Endothelial cell (in vitro differentiated cells): ENCODE measurements at regions not wholly inside any gene's neighbourhood (a gene's known extent, or its start where the extent isn't known, plus 50 kb on each side); places are given as distances from the start of the nearest gene placed in this dataset.

ENCODE experiments used
- DNase-seq: peaks from one replicate; pipeline ENCODE4 v3.0.0; 2021; ENCODE audit warnings: low spot score
- H3K27ac Mint-ChIP-seq: one replicate; pipeline ENCODE4 v1.8.0; 2021; ENCODE audit warnings: mixed read lengths, inconsistent platforms; ENCODE audit not compliant: unreplicated experiment
- H3K27me3 Mint-ChIP-seq: one replicate; pipeline ENCODE4 v1.8.0; 2021; ENCODE audit warnings: mild to moderate bottlenecking, moderate library complexity, mixed read lengths, inconsistent platforms; ENCODE audit not compliant: unreplicated experiment
- H3K36me3 Mint-ChIP-seq: one replicate; pipeline ENCODE4 v1.8.0; 2021; ENCODE audit warnings: mild to moderate bottlenecking, low read depth, mixed read lengths, inconsistent platforms; ENCODE audit not compliant: unreplicated experiment
- H3K4me1 Mint-ChIP-seq: one replicate; pipeline ENCODE4 v1.8.0; 2021; ENCODE audit warnings: mild to moderate bottlenecking, mixed read lengths, inconsistent platforms; ENCODE audit not compliant: unreplicated experiment
- H3K4me3 Mint-ChIP-seq: one replicate; pipeline ENCODE4 v1.8.0; 2021; ENCODE audit warnings: mild to moderate bottlenecking, mixed read lengths, inconsistent platforms; ENCODE audit not compliant: unreplicated experiment
- H3K9me3 Mint-ChIP-seq: one replicate; pipeline ENCODE4 v1.8.0; 2021; ENCODE audit warnings: mixed read lengths, inconsistent platforms; ENCODE audit not compliant: unreplicated experiment
- CTCF ChIP-seq: fragments of 200-600 bp; sonication (generic); IDR thresholded peaks from one replicate; pipeline ENCODE4 v1.5.0; 2021; ENCODE audit warnings: antibody characterized with exemption; ENCODE audit not compliant: unreplicated experiment

GRCh38 chr6:169904051-169904922 lies 152.9 kb downstream of the ERMARD start:
- H3K4me3 Mint-ChIP-seq = no peak overlapping the region
- TF ChIP-seq CTCF = no peak
- H3K36me3 Mint-ChIP-seq = peaks cover 4% of the 10 kb centered on the region
- no peaks in the 10 kb centered on the region for H3K9me3 Mint-ChIP-seq
- no peak overlapping the region for H3K27ac Mint-ChIP-seq
- H3K27me3 Mint-ChIP-seq = peaks cover 18% of the 10 kb centered on the region
- DNase-seq = no peak
- peaks cover 30% of the 10 kb centered on the region for H3K4me1 Mint-ChIP-seq

GRCh38 chr6:169903122-169903521 lies 151.7 kb downstream of the ERMARD start:
- Mint-ChIP-seq H3K9me3 (no peaks in the 10 kb centered on the region), H3K4me3 (no peak overlapping the region), H3K4me1 (peaks cover 38% of the 10 kb centered on the region), H3K36me3 (peaks cover 9% of the 10 kb centered on the region), H3K27me3 (peaks cover 22% of the 10 kb centered on the region), H3K27ac (no peak overlapping the region)
- no peak for TF ChIP-seq CTCF
- DNase-seq = no peak

- no peak for TF ChIP-seq CTCF
- Mint-ChIP-seq H3K27ac (no peak overlapping the region), H3K4me1 (peaks cover 41% of the 10 kb centered on the region), H3K27me3 (peaks cover 24% of the 10 kb centered on the region), H3K4me3 (no peak overlapping the region), H3K9me3 (no peaks in the 10 kb centered on the region), H3K36me3 (peaks cover 13% of the 10 kb centered on the region)
- DNase-seq = no peak
Measured at GRCh38 chr6:169902604-169903003, 151.2 kb downstream of the ERMARD start.

- Mint-ChIP-seq H3K27me3 (peaks cover 20% of the 10 kb centered on the region), H3K36me3 (peaks cover 18% of the 10 kb centered on the region), H3K4me3 (peak overlapping the region; percentile 47), H3K27ac (no peak overlapping the region), H3K9me3 (no peaks in the 10 kb centered on the region), H3K4me1 (peaks cover 35% of the 10 kb centered on the region)
- TF ChIP-seq CTCF = no peak
- DNase-seq = no peak
Measured at GRCh38 chr6:169902070-169902469, 150.6 kb downstream of the ERMARD start.

- DNase-seq = no peak
- Mint-ChIP-seq H3K27me3 (peaks cover 25% of the 10 kb centered on the region), H3K4me3 (no peak overlapping the region), H3K9me3 (no peaks in the 10 kb centered on the region), H3K4me1 (peaks cover 26% of the 10 kb centered on the region), H3K27ac (peak overlapping the region; percentile 70), H3K36me3 (peaks cover 18% of the 10 kb centered on the region)
- TF ChIP-seq CTCF = no peak
Measured at GRCh38 chr6:169899481-169900145, 148.2 kb downstream of the ERMARD start.
